8988T (cell line): ENCODE measurements at regions not wholly inside any gene's neighbourhood (a gene's known extent, or its start where the extent isn't known, plus 50 kb on each side); places are given as distances from the start of the nearest gene placed in this dataset.
"Not testable (repeated sequence)": the region's sequence is repeated elsewhere in the genome, so short reads cannot be mapped to it uniquely, and the experiment has no call there.

Experiments used
- DNase-seq: peaks from one replicate; pipeline ENCODE4 v3.0.0; 2011

GRCh38 chr6:140554421-140554820, 1180.0 kb upstream of the CITED2 start:
- DNase-seq = no peak

DNA sequence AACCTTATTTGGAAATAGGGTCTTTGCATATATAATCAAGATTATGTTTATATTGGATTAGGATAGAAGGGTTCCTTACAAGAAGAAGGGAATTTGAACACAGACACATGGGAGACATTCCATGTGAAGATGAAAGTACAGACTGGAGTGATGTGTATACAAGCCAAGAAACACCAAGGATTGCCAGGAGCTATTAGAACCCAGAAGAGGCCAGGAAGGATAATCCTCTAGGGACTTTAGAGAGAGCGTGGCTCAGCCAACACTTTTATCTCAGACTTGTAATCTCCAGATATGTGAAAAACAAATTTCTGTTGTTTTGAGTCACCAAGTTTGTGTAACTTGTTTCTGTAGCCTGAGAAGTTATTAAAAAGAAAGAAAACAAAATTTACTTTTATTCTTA, 1173.9 kb upstream of the CITED2 start:
- no peak for DNase-seq

DNA sequence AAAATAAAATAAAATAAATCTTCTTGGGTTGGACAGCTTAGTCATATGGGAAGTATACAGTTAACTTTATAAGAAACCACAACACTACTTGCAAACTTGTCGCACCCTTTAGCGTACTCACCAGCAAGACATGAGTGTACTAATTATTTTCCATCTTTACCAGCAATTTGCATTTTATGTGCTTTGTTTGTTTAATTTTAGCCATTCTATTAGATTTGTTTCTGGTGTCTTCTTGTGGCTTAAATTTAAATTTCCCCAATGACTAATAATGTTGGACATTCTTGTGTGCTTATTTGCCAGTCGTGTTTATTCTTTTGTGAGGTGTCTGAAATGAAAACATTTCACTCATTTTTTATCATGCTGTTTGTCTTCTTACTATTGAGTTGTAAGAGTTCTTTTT, 1172.2 kb upstream of the CITED2 start:
- no peak for DNase-seq

DNA sequence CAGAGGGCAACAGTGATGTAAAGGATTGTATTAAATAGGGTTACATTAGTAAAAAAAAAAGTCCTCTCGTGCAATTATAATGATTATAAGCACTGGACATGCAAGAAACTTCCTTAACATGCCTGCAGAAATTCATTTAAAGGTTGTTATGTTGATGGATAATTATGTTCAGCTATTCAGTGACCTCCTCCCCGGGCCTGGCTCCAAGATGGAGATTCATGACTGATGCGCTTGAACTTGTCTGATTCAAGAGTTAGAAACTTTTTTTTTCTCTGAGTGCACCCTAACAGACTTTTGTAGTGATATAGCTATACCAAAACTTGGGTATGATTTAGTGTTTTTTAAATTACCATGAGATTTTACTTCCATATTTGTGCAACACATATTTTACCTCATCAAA, 1170.0 kb upstream of the CITED2 start:
- DNase-seq = no peak

GRCh38 chr6:140542863-140543262, 1168.4 kb upstream of the CITED2 start:
- no peak for DNase-seq

DNA sequence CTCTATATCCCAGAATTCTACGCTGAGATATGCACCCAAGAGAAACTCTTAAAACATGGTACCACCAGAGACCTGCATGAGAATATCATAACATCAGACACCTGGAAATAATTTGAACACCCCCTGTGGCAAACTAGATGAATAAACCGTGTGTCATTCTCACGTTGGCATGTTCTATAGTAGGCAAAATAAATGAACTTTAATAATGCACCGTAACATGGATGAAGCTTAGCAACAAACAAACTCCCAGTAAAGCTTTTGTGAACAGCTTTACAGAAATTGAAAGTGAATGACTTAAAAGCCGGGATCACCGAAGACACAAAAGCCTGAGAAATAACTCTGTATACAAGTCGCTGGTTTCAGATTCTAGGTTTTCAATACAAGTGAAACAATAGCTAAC, 1166.8 kb upstream of the CITED2 start:
- DNase-seq = no peak

DNA sequence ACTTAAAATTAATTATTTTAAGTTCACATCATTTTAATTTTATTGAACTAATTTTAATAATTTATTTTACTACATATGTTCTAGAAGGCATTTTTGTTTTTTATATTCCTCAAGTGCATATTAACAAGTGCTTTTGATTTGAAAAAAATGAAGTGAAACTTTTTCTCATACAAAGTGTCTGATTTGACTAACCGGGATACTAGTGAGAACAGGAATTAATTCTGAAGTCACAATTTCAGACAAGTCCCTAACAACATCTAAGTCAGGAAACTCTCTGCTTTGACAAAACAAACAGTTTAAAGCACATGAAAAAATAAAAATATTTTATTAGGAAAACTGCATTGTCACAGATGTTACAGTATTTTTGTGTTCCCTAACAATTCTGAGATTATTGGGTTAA, 1166.3 kb upstream of the CITED2 start:
- no peak for DNase-seq

DNA sequence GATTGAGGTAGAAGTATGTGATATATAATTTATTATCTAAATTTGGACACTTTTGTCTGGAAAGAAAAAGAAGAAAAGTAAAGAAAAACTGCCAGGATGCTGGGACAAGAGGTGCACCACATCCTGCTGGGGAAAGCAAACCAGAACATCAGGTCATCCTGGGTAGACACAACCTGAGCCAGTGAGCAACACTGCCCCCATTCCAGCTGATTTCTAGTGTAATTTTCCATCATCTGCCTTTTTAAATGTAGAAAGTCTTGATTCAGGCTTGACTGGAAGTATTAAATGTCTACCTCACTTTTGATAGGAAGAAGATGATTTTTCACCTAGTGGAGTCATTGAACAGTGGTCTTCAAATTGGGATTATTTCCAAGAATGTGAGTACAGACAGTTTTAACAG, 1164.5 kb upstream of the CITED2 start:
- no peak for DNase-seq

DNA sequence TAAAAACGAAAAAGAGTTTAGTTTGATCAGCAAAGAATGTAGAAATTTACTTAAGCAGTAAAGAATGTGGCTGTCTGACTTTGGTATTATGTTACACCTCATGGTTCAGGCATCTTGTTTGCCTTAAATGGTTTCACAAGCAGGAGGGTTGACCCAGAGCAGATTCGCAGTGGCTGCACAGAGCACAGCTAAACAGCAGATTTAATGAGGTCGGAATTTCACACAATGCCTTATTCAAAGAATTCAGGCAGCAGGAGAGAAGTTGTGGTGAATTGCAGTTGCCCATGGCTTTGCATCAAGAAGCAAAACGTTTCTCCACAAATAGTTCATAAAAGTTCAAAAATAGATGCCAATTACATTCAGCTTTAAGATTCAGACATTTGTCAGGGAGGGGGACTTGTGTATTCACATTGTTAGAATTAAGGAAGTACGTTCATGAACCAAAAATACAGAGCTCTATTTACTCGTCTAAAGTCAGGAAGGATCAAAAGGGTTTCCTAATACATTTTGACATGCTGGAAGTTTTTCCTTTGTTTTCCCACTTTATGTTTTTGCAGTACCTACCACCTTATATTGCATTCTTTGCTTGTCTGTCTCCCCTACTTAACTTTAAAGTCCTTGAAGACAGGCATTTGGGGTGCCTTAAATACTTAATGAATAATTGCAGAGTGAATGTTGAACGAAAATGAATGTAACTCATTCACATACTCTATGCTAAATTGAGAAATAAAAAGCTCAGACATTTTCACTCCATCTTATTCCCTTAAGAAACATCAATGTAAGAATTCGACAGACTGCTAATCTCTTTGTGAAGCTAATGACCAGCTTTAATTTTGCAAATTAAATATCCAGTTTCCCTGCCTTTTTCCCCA, 1163.6 kb upstream of the CITED2 start:
- no peak for DNase-seq

GRCh38 chr6:140537211-140537610, 1162.8 kb upstream of the CITED2 start:
- no peak for DNase-seq

GRCh38 chr6:140535511-140535910, 1161.1 kb upstream of the CITED2 start:
- DNase-seq = no peak

DNA sequence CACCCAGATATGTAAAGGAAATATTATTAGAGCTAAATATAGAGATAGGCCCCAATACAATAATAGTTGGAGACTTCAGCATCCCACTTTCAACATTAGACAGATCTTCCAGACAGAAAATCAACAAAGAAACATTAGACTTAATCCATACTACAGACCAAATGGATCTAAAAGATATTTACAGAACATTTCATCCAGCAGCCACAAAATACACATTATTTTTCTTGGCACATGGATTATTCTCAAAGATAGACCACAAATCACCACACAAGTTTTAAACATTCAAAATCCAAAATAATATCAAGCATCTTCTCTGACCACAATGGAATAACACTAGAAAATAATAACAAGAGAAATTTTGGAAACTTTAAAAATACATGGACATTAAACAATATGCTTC, 1159.1 kb upstream of the CITED2 start:
- no peak for DNase-seq

DNA sequence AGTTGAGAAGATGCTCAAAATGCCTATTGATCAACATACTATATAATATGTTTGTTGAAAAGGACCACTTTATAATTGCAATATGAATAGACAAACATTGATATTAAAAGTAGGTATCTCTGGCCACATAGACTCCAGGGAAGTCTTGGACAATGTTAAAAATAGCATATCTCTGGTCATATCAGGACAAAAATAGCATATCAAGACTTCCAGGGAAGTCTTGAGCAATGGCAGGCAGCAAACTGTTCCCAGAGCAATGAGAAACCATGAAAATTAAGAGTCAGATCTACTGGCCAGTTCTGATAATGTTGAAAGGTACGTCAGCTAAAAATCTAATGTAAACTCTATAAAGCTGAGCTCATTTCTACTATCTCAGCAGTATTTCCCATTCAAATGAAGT, 1130.3 kb upstream of the CITED2 start:
- no peak for DNase-seq

DNA sequence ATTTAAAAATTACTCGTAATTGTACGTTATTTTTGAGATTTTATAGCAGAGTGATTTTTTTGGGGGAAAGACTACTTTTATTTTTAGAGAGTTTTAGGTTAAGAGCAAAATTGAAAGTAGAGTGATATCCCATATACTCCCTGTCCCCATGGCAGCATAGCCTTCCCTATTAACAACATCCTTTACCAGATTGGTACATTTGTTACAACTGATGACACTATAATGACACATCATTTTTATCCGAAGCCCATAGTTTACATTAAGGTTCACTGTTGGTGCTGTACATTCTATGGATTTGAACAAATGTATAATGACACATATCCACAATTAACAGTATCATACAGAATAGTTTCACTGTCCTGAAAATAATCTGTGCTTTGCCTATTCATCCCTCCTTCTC, 1126.4 kb upstream of the CITED2 start:
- DNase-seq = no peak

GRCh38 chr6:140499607-140500006, 1125.2 kb upstream of the CITED2 start:
- no peak for DNase-seq

- no peak for DNase-seq
Measured at GRCh38 chr6:140494321-140495108, 1120.1 kb upstream of the CITED2 start.

DNA sequence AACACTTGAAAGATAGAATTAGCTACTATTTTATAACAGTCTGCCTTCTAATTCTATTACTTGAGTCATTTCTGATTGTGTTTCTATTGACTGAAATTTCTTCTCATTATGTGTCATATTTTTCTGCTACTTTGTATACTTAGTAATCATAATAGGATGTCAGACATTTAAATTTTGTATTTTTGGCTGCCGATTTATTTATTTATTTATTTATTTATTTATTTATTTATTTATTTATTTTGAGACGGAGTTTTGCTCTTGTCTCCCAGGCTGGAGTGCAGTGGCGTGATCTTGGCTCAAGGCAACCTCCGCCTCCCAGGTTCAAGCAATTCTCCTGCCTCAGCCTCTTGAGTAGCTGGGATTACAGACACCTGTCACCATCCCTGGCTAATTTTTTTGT, 1119.0 kb upstream of the CITED2 start:
- not testable (repeated sequence) for DNase-seq

DNA sequence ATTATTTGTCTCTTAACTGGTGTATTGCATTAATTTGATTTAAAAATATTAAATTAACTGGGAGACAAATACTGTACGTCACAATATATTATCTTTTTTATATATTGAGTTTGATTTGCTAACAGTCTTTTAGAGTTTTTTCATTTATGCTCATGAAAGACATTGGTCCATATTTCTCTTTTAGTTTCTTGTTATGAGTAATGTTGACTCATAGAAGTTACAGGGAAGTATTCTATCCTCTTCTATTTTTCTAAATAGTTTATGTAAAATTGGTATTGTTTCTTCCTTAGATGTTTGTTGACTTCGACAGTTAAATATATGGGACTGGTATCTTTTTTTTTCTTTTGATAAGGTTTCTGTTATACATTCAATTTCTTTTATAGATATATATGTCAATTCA, 1115.6 kb upstream of the CITED2 start:
- DNase-seq = no peak

DNA sequence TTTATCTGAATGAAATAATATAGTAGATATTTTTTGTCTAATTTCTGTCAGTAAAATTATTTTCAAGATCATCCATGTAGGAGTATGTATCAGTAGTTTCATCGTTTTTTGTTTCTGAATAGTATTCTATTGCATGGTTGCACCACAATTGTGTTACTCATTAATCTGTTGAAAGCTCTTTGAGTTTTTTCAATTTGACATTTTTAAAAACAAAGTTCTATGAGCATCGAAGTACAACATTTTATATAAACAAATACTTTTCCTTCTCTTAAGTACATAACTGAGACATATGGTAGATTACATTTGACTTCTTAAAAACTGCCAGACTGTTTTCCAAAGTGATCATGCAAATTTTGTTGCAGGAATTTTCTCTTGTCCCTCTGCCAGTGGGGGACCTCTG, 1113.1 kb upstream of the CITED2 start:
- no peak for DNase-seq

- DNase-seq = no peak
Measured at GRCh38 chr6:140486450-140487361, 1112.3 kb upstream of the CITED2 start.

- DNase-seq = no peak
Measured at GRCh38 chr6:140485740-140486449, 1111.4 kb upstream of the CITED2 start.

DNA sequence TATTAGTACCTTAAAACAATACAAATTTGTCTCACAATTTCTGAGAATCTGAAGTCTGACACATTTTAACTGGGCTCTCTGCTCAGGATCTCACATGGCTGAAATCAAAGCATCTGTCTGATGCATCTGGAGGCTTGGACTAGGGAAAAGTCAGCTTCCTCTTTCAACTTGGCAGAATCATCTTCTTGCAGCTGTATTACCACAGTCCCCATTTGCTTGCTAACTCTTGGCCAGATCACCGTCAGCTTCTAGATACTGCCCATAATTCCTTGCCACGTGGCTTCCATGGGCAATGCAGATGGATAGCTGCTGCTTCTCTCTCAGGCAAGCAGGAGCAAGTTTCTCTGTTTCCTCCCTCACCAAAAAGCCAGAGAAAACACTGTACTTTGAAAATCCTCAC, 1106.4 kb upstream of the CITED2 start:
- no peak for DNase-seq

GRCh38 chr6:140478631-140479030, 1104.2 kb upstream of the CITED2 start:
- no peak for DNase-seq
